ENCODE measurements at regions not wholly inside any gene's neighbourhood (a gene's known extent, or its start where the extent isn't known, plus 50 kb on each side); places are given as distances from the start of the nearest gene placed in this dataset.

DNA sequence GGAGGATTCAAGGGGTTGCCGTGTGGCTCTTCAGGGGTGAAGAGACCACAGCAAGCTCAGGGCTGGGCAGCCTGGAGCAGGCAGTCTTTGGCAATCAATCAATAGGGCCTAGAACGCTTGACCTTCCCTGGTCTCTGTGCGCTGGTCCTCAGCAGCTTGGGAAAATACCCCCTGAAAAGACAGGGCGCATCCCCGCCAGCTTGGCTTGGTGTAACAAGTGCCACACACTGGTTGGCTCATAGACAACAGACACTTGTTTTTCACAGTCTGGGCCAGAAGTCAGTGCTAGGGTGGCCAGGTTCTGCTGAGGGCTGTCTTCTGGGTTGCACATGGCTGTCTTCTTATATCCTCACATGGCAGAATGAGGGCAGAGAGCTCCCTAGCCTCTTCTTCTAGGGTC, 141.1 kb downstream of the HSD17B3 start:
- TF ChIP-seq, protein P1, sequence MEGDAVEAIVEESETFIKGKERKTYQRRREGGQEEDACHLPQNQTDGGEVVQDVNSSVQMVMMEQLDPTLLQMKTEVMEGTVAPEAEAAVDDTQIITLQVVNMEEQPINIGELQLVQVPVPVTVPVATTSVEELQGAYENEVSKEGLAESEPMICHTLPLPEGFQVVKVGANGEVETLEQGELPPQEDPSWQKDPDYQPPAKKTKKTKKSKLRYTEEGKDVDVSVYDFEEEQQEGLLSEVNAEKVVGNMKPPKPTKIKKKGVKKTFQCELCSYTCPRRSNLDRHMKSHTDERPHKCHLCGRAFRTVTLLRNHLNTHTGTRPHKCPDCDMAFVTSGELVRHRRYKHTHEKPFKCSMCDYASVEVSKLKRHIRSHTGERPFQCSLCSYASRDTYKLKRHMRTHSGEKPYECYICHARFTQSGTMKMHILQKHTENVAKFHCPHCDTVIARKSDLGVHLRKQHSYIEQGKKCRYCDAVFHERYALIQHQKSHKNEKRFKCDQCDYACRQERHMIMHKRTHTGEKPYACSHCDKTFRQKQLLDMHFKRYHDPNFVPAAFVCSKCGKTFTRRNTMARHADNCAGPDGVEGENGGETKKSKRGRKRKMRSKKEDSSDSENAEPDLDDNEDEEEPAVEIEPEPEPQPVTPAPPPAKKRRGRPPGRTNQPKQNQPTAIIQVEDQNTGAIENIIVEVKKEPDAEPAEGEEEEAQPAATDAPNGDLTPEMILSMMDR (IDR thresholded peaks at IDR 0.05 in 8 of 11, conservative IDR thresholded peaks at IDR 0.05 in 3 of 11) = no peak
- TF ChIP-seq POLR2A (IDR thresholded peaks at IDR 0.05) (no peak), POLR2AphosphoS5 (IDR thresholded peaks at IDR 0.05) (no peak)

Measured in spleen (tissue), 7 donors.